ENCODE measurements at regions not wholly inside any gene's neighbourhood (a gene's known extent, or its start where the extent isn't known, plus 50 kb on each side); places are given as distances from the start of the nearest gene placed in this dataset.
A peak's percentile ranks its signal among the peaks of the same experiment; 100 is the strongest.

DNA sequence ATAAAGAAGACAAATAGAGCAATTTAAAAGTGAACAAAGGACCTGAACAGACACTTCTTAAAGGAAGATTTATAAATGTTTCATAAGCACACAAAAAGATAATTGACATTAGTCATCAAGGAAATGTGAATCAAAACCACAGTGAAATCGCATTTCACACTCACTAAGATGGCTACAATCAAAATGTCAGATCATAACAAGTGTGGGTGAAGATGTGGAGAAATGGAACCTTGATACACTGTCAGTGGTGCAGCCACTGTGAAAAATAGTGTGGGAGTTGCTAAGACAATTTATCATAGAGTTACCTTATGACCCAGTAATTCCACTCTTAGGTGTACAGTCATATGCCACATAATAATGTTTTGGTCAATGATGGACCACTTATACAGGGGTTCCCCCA, 54.5 kb upstream of the HTR4 start:
- no peak for DNase-seq (ENCODE audit: extremely low read depth, low read depth)

- no peak for DNase-seq (ENCODE audit: extremely low read depth, low read depth)
Observed at GRCh38 chr5:148711961-148712360, 57.6 kb upstream of the HTR4 start.

DNA sequence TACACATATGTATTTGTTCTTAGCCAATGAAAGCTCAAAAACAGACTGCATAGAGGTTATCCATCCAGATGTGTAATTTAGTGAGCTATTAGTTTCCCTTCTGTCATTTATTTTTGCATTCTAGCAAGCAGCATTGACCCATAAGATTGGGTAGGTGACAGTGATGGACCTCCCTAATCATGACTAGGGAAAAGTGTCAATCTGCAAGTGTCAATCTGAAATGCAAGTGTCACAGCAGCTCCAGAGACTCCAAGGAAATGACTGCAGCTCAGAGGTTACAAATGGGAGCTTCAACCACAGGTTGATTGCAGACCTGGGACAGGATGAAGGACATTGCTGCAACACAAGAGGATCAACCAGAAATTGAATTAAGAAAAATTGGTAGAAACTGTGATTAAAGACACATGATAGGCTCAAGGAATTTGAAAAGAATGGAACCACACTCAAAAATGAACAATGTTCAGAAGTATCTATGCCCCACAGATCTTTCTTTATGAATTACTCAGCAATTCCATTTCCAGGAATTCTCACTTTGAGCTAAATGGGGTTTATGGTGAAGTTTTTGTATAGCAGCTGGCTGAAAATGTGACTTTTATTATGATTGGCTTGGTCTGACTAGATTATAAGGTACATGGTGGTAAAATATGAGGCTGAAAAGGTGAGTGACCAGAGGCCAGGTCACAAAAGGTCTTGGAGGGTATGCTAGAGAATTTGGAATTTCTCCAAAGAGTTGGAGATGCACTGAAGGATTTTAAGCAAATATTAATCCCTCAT, 59.6 kb upstream of the HTR4 start:
- no peak for DNase-seq (ENCODE audit: extremely low read depth, low read depth)

GRCh38 chr5:148716716-148717115, 62.4 kb upstream of the HTR4 start:
- no peak for DNase-seq (ENCODE audit: extremely low read depth, low read depth)

GRCh38 chr5:148717668-148718067, 63.3 kb upstream of the HTR4 start:
- no peak for DNase-seq (ENCODE audit: extremely low read depth, low read depth)

- DNase-seq (ENCODE audit: extremely low read depth, low read depth) = no peak
Observed at GRCh38 chr5:148719605-148720004, 65.3 kb upstream of the HTR4 start.

DNA sequence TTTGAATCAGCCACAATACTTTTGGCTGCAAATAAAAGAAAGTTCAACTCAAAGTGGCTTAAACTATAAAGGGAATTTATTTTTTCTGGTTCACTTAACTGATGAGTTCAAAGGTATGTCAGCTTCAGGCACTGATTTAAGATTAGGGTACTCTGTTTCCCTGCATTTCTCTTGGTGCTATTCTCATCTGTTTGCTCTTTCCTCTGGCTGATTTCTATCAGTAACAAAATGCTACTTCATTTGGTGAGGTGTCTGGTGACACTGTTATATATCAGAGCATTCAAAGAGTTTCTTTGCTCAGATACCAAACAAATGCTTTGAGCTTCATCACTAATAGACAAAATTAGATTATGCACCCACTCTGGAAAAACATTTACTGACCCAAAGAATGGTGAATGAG, 65.9 kb upstream of the HTR4 start:
- no peak for DNase-seq (ENCODE audit: extremely low read depth, low read depth)

DNA sequence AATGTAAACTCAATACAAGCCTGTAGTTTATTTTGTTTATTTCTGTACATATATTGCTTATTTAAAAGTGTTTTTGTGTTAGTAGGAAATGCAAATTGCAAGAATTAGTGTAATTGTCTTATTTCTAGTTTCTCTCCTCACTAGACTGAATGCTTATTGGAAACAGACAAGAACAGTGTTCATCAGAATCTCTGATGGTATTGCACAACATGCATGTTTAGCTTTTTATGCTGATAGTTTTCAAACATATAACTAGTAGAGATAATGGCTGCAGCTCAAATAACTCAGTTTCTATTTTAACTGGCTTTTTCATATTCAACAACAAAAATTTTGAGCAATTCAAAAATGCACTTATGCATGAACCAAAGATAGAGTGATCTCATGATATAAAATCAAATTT, 68.8 kb upstream of the HTR4 start:
- DNase-seq (ENCODE audit: extremely low read depth, low read depth) = no peak

DNA sequence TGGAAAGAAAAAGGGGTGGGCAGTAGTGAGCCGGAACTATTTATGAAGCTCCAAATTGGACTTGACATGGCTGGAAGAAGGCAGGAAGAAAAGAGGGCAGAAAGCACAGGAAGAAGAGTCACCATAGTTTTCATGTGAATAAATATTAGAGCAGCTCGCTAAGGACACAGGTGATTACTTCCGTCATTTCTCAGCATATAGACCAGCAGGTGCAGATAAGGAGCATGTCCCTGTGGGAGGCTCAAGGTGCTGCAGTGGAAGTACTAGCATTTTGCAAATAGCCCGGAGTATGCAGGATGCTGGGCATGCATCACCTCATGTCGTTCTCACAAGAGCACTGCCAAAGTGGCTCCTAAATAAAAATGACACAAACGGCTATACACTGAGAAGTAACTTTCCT, 71.3 kb upstream of the HTR4 start:
- no peak for DNase-seq (ENCODE audit: extremely low read depth, low read depth)

- no peak for DNase-seq (ENCODE audit: extremely low read depth, low read depth)
Observed at GRCh38 chr5:148729182-148729581, 74.9 kb upstream of the HTR4 start.

DNA sequence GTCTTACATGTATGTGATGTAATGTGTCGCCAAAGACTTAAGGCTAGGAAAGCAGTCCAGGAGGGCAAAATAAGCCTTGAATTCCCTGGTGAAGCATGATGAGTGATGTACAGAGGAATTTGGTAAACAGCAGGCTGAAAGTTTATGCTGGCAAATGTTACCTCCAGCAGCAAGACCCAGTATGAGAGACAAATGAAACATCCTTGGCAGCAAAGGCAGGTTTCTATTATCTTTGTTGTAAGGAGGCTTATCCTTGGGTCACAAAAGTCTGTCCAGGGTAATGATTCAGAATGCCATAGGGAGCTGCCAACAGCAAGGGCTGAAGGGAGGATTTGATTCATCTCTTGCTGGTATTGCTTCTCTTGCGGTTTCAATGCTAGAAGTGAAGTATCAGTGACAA, 75.9 kb upstream of the HTR4 start:
- DNase-seq (ENCODE audit: extremely low read depth, low read depth) = no peak

DNA sequence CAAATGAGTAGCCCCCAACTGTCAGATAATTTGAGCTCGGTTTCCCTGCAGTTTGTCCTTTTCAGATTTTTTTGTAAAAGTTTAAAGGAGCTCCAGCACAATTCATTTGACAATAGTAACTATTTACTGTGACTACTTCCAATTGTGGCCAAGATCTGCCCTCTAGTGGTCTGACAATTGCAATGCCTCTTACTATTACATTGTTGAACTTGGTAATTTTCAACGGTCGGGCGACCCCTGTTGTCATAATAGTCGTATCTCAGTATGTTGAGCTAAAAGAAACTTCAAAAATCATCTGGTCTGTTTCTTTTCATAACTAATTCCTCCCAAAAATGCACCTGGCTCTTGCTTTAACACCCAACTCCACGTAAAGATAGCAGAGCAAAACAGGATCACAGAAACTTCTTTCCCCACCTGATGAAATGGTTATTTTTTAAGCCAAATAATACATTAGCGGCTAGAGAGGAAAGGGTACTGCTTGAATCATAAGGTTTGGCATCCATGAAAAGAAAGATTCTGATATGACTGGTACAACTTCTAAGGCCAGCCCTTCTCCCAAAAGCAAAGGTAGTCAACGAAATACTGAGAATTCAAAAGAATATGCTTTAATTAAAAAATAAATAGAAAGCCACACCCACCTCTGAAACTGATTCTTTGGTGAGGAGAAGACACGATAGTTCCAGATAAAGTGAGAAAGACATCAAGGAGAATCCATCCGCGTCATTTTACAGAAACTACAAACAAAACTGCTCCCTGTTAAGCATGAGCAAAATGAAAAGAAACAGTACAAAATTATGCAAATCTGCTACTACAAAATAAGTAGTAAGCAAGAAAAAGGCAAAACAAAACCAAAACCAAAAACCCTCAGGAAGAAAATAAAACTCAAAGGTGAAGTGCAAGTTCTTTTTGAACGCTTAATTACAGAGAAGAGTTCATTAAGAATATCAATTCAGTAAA, 76.9 kb upstream of the HTR4 start:
- peak; percentile 80 for DNase-seq (ENCODE audit: extremely low read depth, low read depth)

DNA sequence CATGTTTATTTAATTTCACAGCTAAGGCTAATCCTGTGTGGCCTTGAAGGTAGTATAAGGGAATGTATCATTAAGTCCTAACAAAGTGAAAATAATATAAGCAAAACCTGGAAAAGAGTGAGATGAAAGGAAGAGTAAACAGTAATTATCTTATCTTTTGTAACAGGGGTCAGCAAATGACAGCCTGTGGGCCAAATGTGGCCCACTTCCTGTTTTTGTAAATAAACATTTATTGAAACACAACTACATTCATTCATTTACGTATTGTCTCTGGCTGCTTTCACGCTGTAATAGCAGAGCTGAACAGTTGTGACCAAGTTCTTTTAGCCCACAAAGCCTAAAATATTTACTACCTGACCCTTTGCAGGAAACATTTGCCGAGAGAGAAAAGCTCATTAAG, 78.4 kb upstream of the HTR4 start:
- DNase-seq (ENCODE audit: extremely low read depth, low read depth) = no peak

GRCh38 chr5:148733601-148734438, 79.5 kb upstream of the HTR4 start:
- DNase-seq (ENCODE audit: extremely low read depth, low read depth) = peak; percentile 79

DNA sequence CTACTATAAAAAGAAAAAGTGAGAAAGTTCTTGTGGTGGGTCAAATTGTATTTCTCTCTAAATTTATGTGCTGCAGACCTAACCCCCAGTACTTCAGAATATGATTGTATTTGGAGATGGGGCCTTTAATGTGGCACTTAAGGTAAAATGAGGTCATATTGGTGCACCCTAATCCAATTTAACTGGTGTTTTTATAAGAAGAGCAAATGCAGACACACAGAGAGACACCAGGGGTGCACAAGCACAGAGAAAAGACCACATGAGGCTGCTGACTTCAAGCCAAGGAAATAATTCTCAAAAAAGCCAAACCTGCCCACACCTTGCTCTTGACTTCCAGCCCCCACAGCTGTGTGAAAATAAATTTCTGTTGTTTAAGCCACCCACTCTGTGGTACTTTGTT, 80.2 kb upstream of the HTR4 start:
- no peak for DNase-seq (ENCODE audit: extremely low read depth, low read depth)

DNA sequence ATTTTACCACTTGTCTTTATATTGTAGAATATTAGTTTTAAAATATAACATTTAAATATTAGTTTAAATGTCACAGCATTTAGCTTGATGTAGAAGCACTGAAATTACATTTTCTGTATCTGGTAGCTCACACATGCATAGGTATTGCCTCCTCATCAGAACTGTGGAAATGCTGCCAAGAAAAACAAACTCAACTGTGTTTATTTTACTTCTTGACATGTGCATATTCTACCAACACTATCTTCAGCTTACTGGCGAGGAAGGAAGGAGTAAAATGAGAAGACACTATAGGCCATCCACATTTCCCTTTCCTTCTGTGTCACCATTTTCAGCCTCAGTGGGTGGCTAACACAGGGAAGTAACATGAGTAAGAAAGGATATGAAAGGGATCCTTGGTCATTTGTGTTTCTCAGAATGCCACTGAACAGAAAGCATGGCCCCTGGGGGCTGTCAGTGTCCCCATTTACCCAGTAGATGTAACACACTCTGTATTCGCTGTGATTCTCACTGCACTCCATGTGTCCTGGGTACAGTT, 81.0 kb upstream of the HTR4 start:
- no peak for DNase-seq (ENCODE audit: extremely low read depth, low read depth)

DNA sequence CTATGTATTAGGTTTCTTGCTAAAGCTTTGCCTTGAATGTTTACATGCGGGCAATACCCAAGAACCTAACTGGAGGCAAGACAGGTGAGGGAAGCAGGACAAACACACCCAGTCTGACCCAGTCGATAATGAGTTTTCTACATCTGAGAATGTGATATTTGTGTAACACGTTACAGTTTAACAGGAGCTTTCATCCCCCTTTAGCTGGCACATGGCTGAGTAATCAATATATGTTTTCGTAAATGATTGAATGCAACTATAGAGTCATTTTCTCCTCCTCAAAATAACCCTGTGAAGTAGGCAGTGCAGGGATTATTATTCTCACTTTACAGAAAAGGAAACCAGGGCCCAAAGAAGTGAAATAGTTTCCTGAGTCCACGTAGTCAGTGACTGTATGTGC, 84.7 kb upstream of the HTR4 start:
- DNase-seq (ENCODE audit: extremely low read depth, low read depth) = no peak

- no peak for DNase-seq (ENCODE audit: extremely low read depth, low read depth)
Observed at GRCh38 chr5:148739524-148739923, 85.2 kb upstream of the HTR4 start.

- no peak for DNase-seq (ENCODE audit: extremely low read depth, low read depth)
Observed at GRCh38 chr5:148740079-148740858, 85.9 kb upstream of the HTR4 start.
